HG02763 (cell line): ENCODE measurements at regions not wholly inside any gene's neighbourhood (a gene's known extent, or its start where the extent isn't known, plus 50 kb on each side); places are given as distances from the start of the nearest gene placed in this dataset.

ENCODE experiments used
- ATAC-seq: cut with Tn5 transposase; IDR thresholded peaks from one replicate; pipeline ENCODE4 v1.9.1; 2021; ENCODE audit warnings: mild to moderate bottlenecking, moderate library complexity; ENCODE audit not compliant: unreplicated experiment

DNA sequence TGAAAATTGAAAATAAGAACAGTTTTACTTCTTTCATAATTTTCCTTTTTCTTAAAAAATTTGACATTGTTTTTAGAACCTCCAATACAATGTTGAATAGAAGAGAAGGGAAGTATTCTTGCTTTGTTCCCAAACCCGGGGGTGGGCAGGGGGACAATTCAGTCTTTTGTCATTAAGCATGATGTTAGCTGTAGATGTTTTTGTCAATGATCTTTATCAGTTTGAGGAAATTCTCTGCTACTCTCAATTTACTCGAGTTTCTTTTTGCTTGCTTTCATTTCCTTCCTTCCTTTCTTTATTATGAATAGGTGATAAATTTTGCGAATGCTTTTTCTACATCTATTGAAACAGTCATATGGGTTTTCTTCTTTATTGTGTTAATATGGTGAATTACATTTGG is 183.2 kb upstream of the FRMD6 start:
- no peak for ATAC-seq

- ATAC-seq, result no peak
Observed at GRCh38 chr14:51472881-51473280, 178.8 kb upstream of the FRMD6 start.

- no peak for ATAC-seq
Observed at GRCh38 chr14:51473351-51473750, 178.4 kb upstream of the FRMD6 start.

GRCh38 chr14:51473808-51474565 is 177.7 kb upstream of the FRMD6 start:
- no peak for ATAC-seq

- no peak for ATAC-seq
Observed at GRCh38 chr14:51474854-51475253, 176.9 kb upstream of the FRMD6 start.

DNA sequence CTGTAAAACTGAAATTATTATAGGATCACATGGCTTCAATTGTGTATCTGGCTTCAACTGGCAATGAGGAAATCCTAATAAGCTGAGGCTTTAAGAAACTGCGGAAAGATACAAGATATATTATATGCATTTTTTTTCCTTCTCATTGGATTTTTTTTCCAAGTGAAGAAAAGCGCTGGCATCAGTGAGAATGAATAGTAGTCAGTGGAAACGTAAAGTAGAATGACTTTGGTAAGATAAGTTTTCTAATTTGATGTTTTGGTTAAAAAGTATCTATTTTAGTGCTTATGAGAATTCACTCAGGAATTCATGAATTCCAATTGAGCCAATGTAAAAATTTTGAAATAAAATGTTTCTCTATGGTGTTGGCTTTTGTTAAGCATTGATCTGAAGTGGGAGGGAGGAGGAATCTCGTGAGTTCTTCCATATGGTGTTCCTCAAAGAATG is 173.5 kb upstream of the FRMD6 start:
- ATAC-seq, result no peak

GRCh38 chr14:51479584-51480325 is 172.0 kb upstream of the FRMD6 start:
- ATAC-seq, result no peak

DNA sequence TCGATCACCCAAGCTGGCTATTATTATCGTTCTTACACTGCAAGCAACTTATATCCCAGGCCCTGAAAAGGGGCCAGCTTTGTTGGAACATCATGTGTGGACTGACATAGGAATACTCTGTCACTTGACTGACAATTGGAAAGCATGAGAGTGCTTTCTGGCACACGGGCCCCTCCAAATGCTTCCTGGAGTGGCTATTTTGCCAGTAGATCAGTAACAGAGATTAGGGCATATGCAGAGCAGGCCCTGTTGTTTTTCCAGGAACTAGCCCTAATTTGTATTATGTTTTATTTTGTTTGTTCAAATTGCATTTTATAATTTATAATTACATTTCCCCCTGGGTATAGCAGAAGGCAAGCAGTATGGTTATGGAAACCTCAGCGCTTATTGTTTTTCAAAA is 170.1 kb upstream of the FRMD6 start:
- ATAC-seq, result no peak

DNA sequence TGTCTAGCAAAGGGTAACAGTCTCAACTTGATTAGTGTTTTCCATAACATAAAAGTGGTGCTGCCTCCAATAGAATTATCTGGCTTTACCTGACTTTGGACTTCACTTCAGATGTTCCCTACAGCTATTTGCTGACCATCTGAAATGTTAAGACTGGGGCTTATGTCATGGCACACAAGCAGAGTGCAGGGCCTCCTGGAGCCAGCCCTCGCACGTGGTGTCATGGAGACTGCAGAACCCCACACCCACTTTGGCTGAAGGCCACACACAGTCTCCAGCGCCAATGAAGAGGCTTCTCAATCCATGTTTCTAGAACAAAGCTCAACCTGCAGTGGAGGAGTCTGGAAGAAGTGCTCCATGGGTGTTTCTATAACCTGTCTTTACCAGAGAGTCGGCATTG is 169.6 kb upstream of the FRMD6 start:
- ATAC-seq, result no peak

DNA sequence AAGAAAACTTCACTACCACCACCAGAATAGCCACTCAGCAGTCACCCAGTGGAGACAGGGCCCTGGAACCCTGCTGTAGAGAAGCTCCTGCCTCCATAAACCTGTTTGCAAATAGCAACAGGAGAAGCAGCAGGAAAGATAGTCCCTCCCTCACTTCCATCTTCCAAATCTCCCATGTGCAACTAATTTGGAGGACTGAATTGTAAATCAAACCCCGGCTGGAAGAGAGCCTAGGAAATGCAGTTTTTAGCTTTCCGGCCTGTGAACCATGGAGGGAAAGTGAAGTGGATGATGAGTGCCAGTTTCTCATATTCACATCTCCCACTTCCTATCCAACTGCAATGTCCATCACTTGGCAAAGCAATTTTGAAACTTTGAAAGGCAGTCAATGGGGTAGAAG is 167.2 kb upstream of the FRMD6 start:
- ATAC-seq, result no peak

DNA sequence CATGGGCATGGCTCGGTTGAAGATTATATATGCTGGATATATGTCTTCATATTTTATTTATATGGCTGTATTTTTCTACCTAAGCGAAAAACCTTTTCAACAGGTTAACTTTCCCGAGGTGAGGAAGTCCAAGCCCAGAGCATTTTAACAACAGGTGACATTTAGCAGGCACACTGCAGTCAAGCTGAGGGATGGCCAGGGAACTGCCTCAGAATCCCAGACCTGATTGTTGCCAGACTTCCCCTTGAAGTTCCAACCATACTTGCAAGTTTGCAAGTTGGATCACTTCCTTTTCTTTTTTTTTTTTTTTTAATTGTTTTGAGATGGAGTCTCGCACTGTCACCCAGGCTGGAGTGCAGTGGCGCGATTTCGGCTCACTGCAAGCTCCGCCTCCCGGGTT is 166.0 kb upstream of the FRMD6 start:
- no peak for ATAC-seq

GRCh38 chr14:51487848-51488247 is 163.9 kb upstream of the FRMD6 start:
- no peak for ATAC-seq

DNA sequence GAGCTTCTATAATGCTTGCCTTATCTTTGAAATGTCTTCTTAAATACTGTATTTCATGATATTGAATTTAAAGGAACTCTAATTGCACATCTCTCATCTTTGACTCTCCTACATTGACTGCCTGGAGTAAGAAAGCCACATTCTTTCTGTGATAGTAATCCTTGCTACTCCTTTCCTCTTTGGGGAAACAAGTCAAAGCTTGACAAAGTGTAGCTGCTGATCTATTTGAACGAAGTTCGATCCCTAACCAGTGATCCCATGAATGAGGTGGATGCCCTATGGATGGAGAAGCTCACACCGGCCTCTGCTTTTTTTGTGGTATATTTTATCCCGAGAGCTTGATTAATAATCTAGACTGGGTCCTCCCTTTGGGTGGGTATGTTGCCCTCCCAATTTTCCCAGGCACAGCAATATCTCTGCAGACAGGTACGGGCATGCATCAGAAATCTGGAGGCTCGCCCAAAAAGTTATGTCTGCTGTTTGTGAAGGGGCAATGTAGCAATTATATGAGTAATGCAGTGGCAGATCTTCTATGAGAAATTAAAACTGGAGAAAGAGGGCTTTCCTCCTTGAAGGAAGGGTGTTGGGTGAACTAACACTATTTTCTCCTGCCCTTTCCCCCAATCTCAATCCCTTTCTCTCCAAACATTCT is 163.0 kb upstream of the FRMD6 start:
- ATAC-seq, result no peak

DNA sequence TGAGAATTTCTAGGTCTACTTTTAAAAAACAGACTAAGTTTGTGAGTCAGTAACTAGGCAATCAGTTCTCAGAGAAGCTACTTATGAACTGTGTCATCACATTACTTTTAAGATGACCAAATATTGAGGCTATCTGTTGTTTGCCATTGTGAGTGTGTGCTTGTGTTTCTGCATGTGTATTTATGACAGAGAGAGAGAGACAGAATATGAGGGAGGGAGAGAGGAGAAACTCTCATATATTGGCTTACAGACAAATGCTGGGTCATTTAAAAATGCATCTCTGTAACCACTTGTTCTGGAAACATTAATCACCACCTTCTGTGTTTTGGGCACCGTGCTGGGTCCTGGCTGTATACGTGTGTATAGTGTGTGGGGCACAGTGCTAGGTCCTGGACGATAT is 161.5 kb upstream of the FRMD6 start:
- ATAC-seq, result no peak

GRCh38 chr14:51491036-51491545 is 160.6 kb upstream of the FRMD6 start:
- no peak for ATAC-seq

GRCh38 chr14:51491776-51492175 is 159.9 kb upstream of the FRMD6 start:
- ATAC-seq, result no peak

GRCh38 chr14:51495319-51495718 is 156.4 kb upstream of the FRMD6 start:
- ATAC-seq, result no peak

- no peak for ATAC-seq
Observed at GRCh38 chr14:51498411-51499227, 153.1 kb upstream of the FRMD6 start.

DNA sequence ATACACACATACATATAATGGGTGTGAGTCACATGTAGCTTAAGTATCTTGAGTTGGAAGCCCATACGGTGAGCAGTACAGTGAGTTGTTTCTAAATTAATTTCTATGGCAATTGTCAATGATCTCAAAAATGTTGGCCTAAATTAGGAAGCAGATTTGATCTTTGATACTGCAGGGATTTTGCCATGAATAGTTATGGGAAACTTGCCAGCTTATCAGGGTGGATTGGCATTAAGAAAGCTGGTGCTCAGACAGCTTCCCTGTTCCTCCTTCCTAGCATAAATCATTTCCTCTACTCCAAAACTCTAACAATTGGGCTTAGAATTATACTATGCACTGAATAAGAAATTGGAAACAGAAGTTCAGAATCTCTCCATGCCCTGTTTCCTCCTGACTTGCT is 150.9 kb upstream of the FRMD6 start:
- no peak for ATAC-seq

GRCh38 chr14:51501746-51502145 is 150.0 kb upstream of the FRMD6 start:
- ATAC-seq, result no peak

- no peak for ATAC-seq
Observed at GRCh38 chr14:51504669-51505068, 147.0 kb upstream of the FRMD6 start.
